HL-60/S4 treated with retinoic acid at 250 ng/mL for 4 days and 3 days (cell line): ENCODE measurements at regions not wholly inside any gene's neighbourhood (a gene's known extent, or its start where the extent isn't known, plus 50 kb on each side); places are given as distances from the start of the nearest gene placed in this dataset.
"Not testable (repeated sequence)": the region's sequence is repeated elsewhere in the genome, so short reads cannot be mapped to it uniquely, and the experiment has no call there.

Experiments used
- in situ Hi-C: fragments of 300-500 bp; cut with MboI; formaldehyde crosslinking; loops from 2 replicates; pipeline ENCODE4 v1.7.0; 2022; ENCODE audit warnings: low sequenced_read_pairs

- in situ Hi-C loops = no loop called here
Measured at GRCh38 chr5:153209687-153210086, 280.8 kb upstream of the GRIA1 start.

GRCh38 chr5:153211076-153211475, 279.4 kb upstream of the GRIA1 start:
- in situ Hi-C loops = no loop called here

GRCh38 chr5:153212471-153212870, 278.0 kb upstream of the GRIA1 start:
- in situ Hi-C loops = no loop called here

- in situ Hi-C loops = no loop called here
Measured at GRCh38 chr5:153222936-153223335, 267.5 kb upstream of the GRIA1 start.

- in situ Hi-C loops = no loop called here
Measured at GRCh38 chr5:153223376-153223775, 267.1 kb upstream of the GRIA1 start.

GRCh38 chr5:153224651-153225050, 265.8 kb upstream of the GRIA1 start:
- in situ Hi-C loops = no loop called here

GRCh38 chr5:153233933-153234332, 256.5 kb upstream of the GRIA1 start:
- in situ Hi-C loops = no loop called here

- in situ Hi-C loops = no loop called here
Measured at GRCh38 chr5:153236319-153236718, 254.2 kb upstream of the GRIA1 start.

- in situ Hi-C loops = no loop called here
Measured at GRCh38 chr5:153237671-153238332, 252.7 kb upstream of the GRIA1 start.

GRCh38 chr5:153257381-153257780, 233.1 kb upstream of the GRIA1 start:
- in situ Hi-C loops = no loop called here

GRCh38 chr5:153258469-153258868, 232.0 kb upstream of the GRIA1 start:
- in situ Hi-C loops = no loop called here

- in situ Hi-C loops = no loop called here
Measured at GRCh38 chr5:153267506-153267905, 223.0 kb upstream of the GRIA1 start.

GRCh38 chr5:153275695-153276094, 214.8 kb upstream of the GRIA1 start:
- in situ Hi-C loops = no loop called here

- in situ Hi-C loops = no loop called here
Measured at GRCh38 chr5:153276151-153276550, 214.3 kb upstream of the GRIA1 start.

- in situ Hi-C loops = not testable (repeated sequence)
Measured at GRCh38 chr5:153296251-153296844, 194.1 kb upstream of the GRIA1 start.

- in situ Hi-C loops = no loop called here
Measured at GRCh38 chr5:153299891-153300290, 190.6 kb upstream of the GRIA1 start.

- in situ Hi-C loops = no loop called here
Measured at GRCh38 chr5:153308282-153308681, 182.2 kb upstream of the GRIA1 start.

- in situ Hi-C loops = no loop called here
Measured at GRCh38 chr5:153318556-153318955, 171.9 kb upstream of the GRIA1 start.

- in situ Hi-C loops = no loop called here
Measured at GRCh38 chr5:153321478-153321877, 169.0 kb upstream of the GRIA1 start.

- in situ Hi-C loops = no loop called here
Measured at GRCh38 chr5:153340139-153340538, 150.3 kb upstream of the GRIA1 start.

GRCh38 chr5:153340738-153341137, 149.7 kb upstream of the GRIA1 start:
- in situ Hi-C loops = no loop called here

- in situ Hi-C loops = no loop called here
Measured at GRCh38 chr5:153342487-153342886, 148.0 kb upstream of the GRIA1 start.

- in situ Hi-C loops = no loop called here
Measured at GRCh38 chr5:153347611-153348010, 142.9 kb upstream of the GRIA1 start.
